Embryonic facial prominence (tissue), 1 donor: ENCODE measurements at regions not wholly inside any gene's neighbourhood (a gene's known extent, or its start where the extent isn't known, plus 50 kb on each side); places are given as distances from the start of the nearest gene placed in this dataset.

Experiments
- DNase-seq: peaks from one replicate; pipeline ENCODE4 v3.0.0-alpha.2; 2016; ENCODE audit errors: extremely low spot score

DNA sequence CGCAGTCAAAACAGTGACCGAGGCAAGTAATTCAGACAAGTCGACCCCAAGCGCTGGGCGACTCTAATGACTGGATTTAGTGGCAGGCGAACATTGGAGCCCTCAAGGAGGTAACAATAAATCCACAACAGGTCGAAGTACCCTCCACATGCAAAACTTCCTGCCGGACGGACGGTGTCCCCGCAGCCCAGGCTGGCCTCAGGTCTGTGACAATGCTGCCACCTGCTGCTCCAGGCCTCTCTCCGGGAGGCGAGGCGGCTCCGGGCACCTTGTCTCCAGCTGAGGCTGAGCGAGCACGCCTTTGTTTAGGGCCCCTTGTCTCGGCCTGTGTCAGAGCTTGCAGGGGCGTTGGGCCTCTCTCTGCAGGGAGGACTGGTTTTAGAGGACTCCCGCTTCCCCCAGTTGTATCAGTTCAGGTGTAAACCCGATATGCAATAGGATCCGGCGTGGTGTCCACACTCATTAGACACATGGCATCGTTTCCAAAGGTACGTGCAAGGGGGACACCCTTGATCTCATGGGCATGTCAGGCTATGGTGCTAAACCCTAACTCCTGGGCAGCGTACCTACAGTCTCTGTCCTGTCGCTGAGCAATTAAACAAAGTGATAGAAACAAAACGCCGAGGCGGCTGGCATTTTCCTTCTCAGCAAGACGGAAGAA, 628.0 kb upstream of the ADAMTS16 start:
- no peak for DNase-seq

DNA sequence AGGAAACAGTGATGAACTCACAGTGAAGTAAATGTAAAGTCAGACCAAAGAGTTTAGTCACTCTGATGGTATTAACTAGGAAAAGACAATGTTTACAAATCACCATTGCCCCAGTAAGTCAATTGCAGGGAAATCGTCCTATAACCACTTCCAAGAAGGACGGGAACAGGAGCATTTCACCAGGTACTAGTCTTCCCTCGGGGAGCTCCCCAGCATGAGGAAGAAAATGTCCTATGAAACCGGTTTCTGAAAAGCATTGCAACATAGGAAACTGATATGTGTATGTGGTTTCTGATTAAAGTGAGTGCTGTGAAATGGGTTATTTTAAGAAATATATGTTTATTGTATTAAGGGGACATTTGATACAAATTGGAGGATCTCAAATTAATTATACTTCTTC, 626.7 kb upstream of the ADAMTS16 start:
- DNase-seq = no peak

DNA sequence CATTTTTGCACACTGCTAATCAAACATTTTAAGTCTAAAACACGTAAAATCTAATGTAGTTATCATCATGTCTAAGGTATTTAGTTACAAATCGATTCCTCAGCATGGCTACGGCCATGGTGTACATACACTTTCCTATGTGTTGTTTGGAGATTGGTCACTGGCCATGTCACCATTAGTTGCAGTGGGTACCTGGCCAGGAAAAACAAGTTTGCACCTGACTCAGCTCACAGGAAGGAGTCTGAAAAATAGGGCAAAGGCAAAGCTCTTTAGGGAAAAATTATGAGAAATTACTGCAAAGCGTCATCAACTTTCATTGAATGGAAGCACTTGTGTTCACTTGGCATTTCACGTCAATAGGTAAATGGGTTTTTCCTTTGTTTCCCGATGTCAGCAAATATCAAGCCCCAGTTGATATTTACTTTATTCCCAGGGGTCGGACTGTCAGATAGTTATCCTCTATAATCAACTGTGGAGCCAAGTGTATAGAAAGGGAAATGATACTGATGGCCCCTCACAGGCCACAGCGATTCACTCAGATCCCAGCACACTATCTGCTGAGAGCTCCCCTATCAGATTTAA, 626.0 kb upstream of the ADAMTS16 start:
- no peak for DNase-seq

GRCh38 chr5:4518903-4519672, 621.0 kb upstream of the ADAMTS16 start:
- no peak for DNase-seq

- DNase-seq = no peak
Measured at GRCh38 chr5:4520559-4520958, 619.6 kb upstream of the ADAMTS16 start.

GRCh38 chr5:4523038-4523437, 617.1 kb upstream of the ADAMTS16 start:
- DNase-seq = no peak

DNA sequence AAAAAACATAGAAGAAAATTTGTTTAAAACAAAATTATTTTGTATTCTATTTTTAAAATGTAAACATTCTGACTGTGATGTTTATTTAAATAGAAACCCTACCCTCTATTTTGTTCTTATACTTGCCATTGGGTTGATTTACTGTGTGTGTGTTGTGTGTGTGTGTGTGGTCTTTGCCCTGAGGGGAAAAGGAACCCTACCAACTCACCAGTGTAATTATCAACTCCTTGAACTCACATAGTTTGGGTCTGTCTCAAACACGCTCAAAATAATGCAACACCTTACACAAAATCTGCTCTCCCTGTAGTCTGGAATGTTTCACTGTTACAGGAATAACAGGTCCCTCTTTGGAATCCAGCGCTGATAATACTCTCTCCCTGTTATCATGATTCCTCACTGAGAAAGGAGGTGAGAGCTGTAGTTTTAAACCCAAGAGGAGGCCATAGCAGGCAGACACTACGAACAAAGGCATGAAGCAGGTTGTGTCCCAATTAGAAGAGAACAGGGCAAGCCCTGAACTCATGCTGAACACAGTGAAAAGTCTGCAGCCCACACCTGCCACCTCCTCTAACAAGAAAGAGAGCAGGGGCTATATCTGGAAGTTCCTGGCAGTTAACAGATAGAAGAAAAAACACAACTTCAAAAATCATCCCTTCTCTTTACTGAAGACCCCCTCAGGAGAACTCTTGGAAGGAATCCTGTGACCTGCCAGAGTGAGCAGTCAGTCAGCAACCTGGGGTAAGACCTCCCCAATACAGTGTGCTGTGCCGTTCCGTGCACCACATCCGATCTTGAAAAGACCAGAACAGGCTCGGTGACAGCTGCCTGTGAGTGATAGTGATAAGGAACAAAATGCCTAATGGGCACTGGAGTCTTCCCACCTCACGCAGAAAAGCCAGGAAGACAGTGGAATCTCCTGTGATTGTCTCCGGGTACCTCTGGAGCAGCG, 608.1 kb upstream of the ADAMTS16 start:
- no peak for DNase-seq

DNA sequence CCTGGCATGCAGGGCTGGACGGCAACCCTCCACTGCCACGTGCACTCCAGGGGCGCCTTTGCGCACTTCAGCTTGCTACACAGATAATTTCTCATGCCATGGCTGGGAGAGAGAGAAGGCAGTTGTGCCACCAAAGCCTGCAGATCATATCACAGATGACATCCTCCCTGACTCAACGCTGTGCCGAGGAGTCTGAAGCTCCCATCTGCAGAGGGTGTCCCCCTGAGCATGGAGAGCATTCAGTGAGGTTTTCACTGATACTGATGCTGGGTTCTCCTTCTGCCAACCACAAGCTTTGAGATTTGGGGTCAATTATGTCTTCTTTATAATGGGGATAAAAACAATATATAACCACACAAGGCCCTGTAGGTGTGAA, 607.4 kb upstream of the ADAMTS16 start:
- DNase-seq = no peak

DNA sequence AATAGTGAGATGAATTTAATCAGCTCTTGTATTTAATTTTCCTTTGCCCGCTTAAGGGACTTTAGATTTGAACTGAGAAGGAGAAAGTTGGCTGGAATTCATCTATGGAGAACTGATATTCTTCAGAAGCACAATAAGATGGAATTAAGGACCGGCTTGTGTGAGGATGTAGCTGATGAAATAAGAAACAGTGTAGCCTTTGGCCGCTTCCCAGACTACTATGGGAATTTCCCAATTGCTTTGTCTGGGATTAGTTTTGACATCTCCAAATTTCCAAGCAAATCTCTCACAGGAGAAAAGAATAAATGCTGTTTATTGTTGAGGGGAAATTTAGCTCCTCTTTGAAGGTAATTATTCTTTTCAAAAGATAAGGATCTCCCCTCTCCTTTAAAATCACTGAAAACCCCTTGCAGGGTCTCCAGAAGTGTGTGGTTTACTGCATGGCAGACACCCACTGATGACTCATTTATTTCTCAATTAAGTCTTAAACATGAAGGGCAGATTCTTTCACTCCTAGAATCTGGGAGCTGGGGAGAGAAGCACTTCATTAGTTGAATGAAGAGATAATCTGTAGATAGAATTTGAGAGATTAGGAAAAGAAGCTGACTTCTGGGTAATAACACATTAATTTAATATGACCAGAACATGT, 606.5 kb upstream of the ADAMTS16 start:
- DNase-seq = no peak

DNA sequence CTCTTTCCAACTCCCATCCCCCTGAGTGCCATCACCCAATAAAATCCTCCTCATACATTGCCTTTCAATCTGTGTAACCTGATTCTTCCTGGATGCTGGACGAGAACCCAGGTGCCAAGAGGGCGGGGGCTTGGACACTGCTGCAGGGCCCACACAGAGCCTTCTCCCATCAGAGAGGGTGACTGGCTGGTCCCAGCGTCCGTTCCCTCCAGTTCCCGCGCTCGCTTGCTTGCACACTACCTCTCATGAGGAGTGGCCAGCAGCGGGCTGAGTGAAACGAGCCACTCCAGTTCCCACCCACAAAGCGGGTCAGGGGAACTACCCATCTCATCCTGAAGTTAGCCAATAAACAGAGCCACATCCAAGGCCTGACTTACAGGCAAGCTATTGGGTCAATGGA, 602.6 kb upstream of the ADAMTS16 start:
- DNase-seq = no peak

DNA sequence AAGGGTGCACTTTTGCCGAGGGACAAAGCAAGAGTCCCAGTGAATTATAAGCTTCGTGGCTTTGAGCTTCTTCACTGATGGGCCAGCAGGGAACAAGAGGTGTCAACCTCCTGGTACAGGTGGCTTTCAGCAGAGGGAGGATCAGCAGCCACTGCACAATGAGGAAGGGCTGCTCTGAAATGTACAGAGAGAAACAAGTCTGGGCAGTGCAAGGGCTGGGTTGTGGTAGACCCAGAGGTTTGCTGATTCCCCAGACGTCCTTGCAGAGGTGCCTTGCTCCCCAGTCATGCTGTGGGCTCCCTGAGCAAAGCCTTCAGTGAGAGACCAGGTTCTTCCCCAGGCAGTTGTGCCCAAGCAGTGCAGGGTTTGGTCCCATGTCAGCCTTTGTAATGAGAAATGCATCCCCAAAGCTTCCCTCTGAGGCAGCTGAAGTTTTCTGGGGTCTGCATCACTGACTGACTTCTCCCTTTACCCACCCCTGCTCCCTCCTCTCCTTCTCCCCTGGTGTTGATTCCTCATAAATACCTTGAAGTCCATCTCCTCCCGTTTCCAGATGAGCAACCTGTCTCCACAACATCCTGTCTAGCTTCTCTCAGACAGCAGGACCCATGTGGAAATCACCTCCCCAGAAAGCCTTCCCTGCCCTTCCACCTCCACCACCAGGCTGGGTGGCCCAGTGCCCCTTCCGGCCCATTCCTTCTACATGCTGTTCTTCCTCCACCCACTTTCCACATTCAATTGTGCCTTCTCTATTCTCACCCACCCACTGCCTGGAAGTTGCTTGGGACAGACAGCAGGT, 599.6 kb upstream of the ADAMTS16 start:
- no peak for DNase-seq

GRCh38 chr5:4541334-4541733, 598.8 kb upstream of the ADAMTS16 start:
- DNase-seq = no peak

DNA sequence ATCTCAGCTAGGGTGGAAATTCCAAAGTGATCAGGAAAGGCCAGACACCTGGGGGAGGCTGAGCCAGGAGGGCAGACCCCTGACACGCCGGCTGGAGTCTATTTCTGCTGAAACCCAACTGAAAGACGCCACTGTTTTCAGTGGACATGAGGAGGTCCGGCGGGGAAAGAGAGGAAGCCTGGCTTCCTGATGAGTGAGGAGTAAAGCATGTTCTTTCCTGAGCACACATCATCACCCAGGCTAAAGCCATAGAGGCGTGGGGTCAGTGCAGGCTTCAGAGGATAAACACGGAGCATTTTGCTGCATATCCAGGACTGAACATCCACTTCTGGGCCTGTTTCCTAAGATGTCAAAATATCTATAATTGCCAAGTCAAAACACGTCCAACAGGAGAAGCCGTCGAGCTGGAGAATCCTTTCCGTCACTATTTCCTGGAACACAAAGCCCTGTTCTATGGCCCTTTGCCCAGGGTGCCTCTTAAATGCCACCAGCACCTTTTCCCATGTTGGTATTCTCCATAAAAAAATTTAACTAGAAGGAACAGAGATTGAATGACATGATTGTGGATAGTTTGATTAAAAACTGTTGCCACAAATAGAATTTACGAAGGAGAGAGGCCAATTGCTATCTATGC, 597.9 kb upstream of the ADAMTS16 start:
- DNase-seq = no peak

GRCh38 chr5:4544049-4544670, 596.0 kb upstream of the ADAMTS16 start:
- DNase-seq = no peak

GRCh38 chr5:4547547-4547946, 592.6 kb upstream of the ADAMTS16 start:
- no peak for DNase-seq

DNA sequence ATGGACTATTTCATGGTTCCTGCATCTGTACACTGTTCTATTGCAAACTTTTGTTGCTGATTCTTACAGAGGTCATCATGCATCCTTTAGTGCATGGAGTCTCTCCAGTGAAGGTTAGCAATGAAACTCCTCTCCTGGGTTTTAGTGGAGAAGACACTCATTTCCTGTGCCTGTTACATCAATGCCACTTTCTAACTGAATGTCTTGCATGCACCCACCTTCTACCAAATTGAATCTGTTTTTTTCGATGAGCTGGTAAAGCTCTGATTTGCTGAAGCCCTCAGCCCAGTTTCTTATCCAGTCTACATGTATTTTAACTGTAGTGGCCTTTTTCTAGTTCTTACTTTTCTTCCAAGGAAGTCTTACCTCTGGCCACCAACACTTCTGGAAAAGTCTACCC, 591.8 kb upstream of the ADAMTS16 start:
- no peak for DNase-seq

DNA sequence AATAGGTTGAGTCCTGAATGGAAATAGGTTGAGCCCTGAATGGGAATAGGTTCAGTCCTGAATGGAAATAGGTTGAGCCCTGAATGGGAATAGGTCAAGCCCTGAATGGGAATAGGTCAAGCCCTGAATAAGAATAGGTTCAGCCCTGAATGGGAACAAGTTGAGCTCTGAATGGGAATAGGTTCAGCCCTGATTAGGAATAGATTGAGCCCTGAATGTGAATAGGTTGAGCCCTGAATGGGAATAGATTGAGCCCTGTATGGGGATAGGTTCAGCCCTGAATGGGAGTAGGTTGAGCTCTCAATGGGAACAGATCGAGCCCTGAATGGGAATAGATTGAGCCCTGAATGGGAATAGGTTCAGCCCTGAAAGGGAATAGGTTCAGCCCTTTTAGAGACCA, 590.8 kb upstream of the ADAMTS16 start:
- no peak for DNase-seq

DNA sequence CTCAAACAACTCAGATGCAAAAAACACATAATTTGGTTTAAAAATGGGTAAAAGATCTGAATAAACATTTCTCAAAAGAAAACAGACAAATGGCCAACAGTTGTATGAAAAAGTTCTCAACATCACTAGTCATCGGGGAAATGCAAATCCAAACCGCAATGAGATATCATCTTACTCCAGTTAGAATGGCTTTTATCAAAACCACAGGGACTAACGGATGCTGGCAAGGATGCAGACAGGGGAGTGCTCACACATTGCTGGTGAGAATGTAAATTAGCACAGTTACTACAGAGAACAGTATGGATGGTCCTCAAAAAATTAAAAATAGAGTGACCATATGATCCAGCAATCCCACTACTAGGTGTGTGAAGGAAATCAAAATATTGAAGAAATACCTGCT, 589.1 kb upstream of the ADAMTS16 start:
- DNase-seq = no peak

DNA sequence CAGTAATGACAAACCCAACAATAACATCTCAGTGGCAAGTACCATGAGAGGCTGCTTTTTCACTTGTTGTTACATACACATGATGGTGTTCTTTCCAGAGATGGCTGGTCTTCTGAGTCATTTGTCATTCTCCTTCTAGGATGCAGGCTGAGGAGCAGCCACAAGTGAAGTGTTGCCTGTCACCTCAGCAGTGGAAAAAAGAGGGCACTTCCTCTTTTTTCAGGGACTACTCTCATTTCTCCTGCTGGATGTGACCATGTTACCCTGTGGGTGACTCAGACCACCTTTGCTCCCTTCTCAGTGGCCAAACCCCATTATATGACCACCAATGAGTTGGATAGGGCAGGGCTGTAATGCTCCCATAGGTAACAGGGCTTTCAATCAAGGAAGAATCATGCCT, 587.0 kb upstream of the ADAMTS16 start:
- DNase-seq = no peak

GRCh38 chr5:4553978-4554377, 586.2 kb upstream of the ADAMTS16 start:
- DNase-seq = no peak
